Posterior cingulate gyrus (tissue), 11 donors: ENCODE measurements at regions not wholly inside any gene's neighbourhood (a gene's known extent, or its start where the extent isn't known, plus 50 kb on each side); places are given as distances from the start of the nearest gene placed in this dataset.

Experiments used
- DNase-seq, 10 donors: peaks; one replicate each; pipeline versions ENCODE4 v3.0.0 to v3.0.0-alpha.2; 2020 to 2021; ENCODE audit warnings: mixed read lengths in 3 of 10
- intact Hi-C: fragments of 100-400 bp; cut with DNase I; formaldehyde crosslinking; loops from one replicate; pipeline ENCODE4 v1.15.1; 2023

- peak in 9 of 10 donors; percentile 16 to 78 (median 40) for DNase-seq
Measured at GRCh38 chr18:44586782-44587524, 93.7 kb upstream of the SETBP1 start.

DNA sequence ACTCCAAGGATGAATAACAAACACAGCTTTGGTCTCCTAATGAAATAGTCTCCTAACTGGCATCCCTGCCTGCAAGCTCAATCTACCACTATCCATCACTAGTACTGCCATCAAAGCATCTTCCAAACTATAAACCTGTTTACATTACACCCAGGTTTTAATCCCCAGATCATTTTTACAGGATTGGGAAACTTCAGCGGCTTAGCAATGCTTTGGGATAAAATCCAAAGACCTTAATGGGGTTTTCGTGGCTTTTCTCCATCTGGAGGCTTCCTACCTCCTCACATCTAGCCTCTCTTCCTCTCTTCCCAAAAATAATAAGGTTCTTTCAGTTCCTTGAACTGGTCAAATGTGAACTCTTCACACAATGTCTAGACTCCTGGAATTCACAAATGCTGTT lies 92.2 kb upstream of the SETBP1 start:
- DNase-seq = no peak
- intact Hi-C loops = no loop called here

More at GRCh38 chr18:44586782-44587524, 93.7 kb upstream of the SETBP1 start:
- intact Hi-C loops = no loop called here

- intact Hi-C loops = no loop called here
- DNase-seq = no peak
Measured at GRCh38 chr18:44589693-44590355, 90.9 kb upstream of the SETBP1 start.

GRCh38 chr18:44590956-44591670 lies 89.6 kb upstream of the SETBP1 start:
- DNase-seq = no peak
- intact Hi-C loops = no loop called here

- no peak for DNase-seq
- intact Hi-C loops = no loop called here
Measured at GRCh38 chr18:44592639-44593038, 88.0 kb upstream of the SETBP1 start.

DNA sequence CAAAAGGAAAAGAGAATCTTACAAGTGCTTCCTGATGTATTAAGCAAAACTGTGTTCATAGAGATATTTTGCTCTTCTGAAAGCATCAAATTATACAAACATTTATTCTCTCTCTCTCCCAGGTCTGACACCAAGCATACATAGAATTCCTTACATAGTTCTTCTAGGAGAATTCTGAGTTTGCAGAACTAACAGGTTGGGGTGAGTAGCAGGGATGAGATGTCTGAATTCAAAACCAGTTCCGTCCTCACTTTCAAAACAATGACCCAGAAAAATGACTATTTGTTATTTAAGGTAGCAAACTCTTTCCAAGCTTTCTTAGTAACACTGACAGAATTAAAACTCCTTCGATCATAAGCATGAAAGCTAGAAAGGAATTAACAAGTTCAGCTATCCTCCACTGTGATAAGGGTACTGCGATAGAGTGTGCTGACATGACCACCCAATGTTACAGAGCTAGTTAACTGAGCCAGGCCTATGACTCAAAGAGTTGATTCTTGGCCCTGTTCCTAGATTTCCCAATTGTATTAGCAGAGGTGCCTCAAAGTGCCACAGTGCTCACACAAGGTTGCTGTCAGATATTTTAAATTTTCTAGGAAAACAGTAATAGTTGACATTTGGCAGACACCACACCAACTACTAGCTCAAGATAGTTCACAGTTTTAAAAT lies 85.8 kb upstream of the SETBP1 start:
- DNase-seq = no peak
- intact Hi-C loops = no loop called here

GRCh38 chr18:44597797-44598196 lies 82.9 kb upstream of the SETBP1 start:
- intact Hi-C loops = no loop called here

GRCh38 chr18:44598514-44598913 lies 82.2 kb upstream of the SETBP1 start:
- intact Hi-C loops = no loop called here
- DNase-seq = no peak

More at GRCh38 chr18:44597797-44598196, 82.9 kb upstream of the SETBP1 start:
- DNase-seq = no peak

DNA sequence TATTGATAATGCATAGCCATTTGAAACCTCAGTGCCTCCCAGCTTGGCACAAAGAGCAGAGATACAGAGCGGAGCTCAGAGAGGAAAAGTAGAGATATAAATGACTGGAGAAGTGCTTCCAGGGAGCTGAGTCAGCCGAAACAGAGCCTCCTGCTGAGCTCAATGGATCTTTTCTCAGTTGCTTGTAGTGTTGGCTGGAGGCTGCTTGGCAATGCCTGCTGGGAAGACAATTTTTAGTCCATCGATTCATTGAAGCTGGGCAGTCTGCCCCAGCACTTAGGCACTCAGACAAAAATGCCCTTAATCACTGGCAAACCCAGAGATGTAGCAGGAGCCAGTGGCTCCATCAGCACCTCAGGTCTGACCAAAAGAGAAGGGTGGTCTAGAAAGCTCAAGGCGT lies 81.3 kb upstream of the SETBP1 start:
- DNase-seq = peak; percentile 39 to 92 (median 54)
- intact Hi-C loops = no loop called here

DNA sequence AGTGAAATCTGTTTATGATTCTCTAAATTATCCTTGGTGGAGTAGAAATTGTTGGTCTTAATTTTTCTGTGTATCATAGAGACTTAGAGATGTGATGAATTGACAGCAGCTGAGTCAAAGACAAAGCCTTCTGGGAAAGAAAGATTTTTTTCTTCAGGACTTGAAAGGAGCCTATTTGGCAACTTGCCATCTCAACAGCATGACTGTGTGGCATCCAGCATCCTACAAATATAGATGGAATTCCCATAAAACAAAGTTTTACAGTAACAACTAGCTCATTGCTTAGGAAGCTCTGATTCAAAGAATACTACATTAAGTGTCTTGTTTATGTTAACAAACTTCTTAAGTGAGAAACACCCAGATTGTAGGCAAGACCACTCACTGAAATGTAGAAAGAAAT lies 79.2 kb upstream of the SETBP1 start:
- intact Hi-C loops = no loop called here
- no peak for DNase-seq

- no peak for DNase-seq
- intact Hi-C loops = no loop called here
Measured at GRCh38 chr18:44602380-44602779, 78.3 kb upstream of the SETBP1 start.

- no peak for DNase-seq
- intact Hi-C loops = no loop called here
Measured at GRCh38 chr18:44602845-44603244, 77.8 kb upstream of the SETBP1 start.

DNA sequence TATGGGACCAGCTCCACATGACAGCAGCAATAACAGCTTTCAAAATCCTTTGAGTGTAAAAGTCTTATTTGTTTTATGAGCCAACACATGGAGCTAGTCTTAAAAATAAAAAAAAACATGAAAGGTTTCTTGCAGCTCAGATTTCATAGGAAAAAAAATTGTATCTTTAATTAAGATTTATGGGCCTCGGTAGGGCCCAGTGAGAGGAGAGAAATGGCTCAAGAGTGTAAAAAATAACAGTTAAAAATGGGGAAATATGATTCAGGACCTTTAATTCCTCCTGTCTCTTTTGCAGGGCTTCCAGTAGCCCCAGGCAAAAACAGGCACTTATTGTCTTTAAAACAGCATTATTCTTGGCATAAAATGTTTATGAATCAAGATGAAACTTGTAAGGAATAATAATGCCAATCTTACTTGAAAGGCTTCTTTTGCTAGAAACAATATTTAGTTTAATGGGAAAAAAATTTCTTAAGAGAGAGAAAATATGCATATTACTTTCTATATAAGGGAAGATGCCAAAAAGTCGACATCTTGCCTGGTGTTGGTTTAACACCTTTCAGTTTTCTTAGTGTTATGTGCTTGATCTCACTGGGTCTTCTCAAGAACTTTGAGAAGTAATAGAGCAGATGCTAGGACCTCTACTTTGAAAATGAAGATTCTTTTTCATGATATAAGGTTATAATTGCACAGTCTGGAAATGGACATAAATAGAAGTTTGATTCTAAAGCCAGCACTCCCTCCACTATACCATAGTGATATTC lies 71.3 kb upstream of the SETBP1 start:
- intact Hi-C loops = no loop called here
- no peak for DNase-seq

GRCh38 chr18:44620812-44621211 lies 59.9 kb upstream of the SETBP1 start:
- DNase-seq = no peak
- intact Hi-C loops = no loop called here

- no peak for DNase-seq
- intact Hi-C loops = no loop called here
Measured at GRCh38 chr18:44624052-44624451, 56.6 kb upstream of the SETBP1 start.

DNA sequence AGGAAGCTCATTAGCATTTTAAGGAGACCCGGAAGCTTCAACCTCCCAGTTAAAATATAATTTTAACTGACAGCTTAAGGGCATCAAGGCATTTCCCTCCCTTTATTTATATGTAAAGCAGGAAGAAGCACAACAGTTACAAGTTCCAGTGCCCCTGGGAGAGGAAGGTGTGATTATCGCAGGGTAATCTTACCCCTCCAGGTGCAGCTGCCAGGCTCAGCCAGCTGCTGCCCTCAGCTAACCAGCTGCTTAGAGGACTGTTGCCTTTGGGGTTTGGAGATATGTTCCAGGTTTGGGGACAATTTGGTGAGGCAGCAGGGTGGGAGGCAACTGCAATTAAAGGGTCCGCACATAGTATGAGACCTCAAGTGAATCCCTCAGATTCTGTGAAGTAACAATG lies 55.3 kb upstream of the SETBP1 start:
- DNase-seq = no peak
- intact Hi-C loops = no loop called here

DNA sequence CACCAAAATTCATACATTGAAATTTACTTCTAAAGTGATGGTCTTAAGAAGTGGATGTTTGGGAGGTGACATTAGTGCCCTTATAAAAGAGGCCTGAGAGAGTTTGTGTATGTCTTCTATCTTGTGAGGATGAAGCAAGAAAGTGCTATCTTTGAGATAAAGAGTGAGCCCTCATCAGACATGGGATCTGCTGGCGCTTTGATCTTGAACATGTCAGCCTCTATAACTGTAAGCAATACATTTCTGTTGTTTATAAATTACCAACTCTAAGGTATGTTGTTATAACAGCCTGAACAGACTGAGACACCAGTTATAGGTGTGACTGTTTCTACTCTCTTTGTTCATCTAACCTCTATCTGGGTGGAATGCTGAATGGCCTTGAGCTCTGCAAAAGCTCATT lies 54.5 kb upstream of the SETBP1 start:
- intact Hi-C loops = no loop called here

GRCh38 chr18:44626807-44627206 lies 53.9 kb upstream of the SETBP1 start:
- DNase-seq = no peak
- intact Hi-C loops = no loop called here

More for the DNA sequence above, 54.5 kb upstream of the SETBP1 start:
- DNase-seq = no peak

DNA sequence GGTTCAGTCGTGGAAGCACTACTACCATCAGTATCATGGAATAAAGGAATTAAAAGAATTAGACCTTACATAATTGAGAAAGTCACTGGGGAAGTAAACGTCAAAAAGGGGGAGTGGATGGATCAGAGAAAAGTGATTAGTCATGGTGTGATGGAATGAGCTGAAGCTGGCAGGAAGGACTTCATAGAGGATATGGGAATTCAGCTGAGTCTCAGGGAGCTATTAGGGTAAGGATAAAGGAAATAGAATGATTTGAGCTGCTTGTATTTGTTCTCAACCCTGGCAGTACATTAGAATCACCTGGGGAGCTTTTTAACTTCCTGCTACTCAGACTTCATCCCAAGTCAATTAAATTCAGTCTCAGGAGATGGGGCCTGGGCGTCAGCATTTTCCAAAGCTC lies 53.4 kb upstream of the SETBP1 start:
- intact Hi-C loops = no loop called here
- DNase-seq = no peak

GRCh38 chr18:44629406-44629805 lies 51.3 kb upstream of the SETBP1 start:
- intact Hi-C loops = no loop called here
- no peak for DNase-seq
